ENCODE measurements at regions not wholly inside any gene's neighbourhood (a gene's known extent, or its start where the extent isn't known, plus 50 kb on each side); places are given as distances from the start of the nearest gene placed in this dataset.

DNA sequence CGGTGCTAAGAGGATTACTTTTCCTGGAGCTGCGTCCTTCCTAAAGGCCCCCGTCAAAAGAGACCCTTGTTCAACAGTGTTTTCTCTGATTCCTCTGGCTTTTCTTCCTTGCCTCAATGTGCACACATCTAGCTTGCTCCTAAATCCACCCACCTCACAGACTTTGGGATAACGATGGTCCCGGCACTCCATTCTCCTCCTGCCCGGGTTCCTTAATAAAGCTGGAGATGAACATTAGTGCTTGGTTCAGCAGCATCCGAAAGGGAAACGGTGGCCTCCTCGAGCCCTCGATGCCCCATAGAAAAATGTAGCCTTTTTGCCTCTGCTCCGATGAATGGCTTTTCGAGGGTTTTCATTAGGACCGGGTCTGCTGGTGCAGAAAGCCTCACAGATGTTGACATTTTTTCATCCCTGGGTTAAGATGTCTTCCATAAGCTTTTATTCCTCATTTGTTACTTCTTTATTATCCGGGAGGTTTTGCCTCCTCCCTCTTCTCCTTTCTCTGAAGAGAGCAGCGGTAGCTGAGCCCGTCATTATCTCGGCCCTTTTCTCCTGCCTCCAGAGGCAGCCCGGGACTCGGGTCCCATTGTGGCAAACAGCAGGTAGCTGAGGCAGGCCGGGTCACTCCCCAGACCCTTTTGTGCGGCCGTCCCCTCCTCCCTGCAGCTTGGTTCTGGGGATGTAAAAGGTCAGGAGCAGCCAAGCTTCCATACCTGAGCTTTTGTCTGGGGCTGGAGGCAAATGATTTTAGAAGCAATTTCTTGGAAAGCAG is 64.6 kb downstream of the CPN2 start:
- ATAC-seq (no peak), DNase-seq (ENCODE audit: low spot score in 2 of 2) (no peak)
- Mint-ChIP-seq H3K4me3 (no peak overlapping the region), H3K27ac (no peak overlapping the region), H3K36me3 (no peaks in the 10 kb centered on the region), H3K4me1 (no peaks in the 10 kb centered on the region), H3K9me3 (no peaks in the 10 kb centered on the region)

DNA sequence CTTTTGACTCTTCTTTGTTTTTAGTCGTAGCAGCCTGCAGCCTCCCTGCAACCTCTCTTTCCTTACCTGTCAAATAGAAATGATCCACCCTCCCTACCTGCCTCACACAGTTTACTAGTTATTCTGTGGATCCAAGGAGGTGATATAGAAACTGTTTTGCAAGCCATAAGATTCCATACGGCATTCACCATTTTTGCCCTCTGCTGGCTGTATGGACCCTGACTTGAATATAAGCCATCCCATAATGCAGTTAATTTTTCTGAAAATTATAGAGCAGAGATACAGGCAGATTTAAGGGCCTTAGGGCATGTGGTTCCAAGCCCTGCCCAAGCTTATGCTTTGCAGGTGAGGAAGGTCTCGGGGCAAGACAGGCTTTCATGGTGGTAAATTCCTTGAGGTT is 63.8 kb downstream of the CPN2 start:
- Mint-ChIP-seq H3K9me3 (no peaks in the 10 kb centered on the region), H3K4me3 (no peak overlapping the region), H3K4me1 (no peaks in the 10 kb centered on the region), H3K36me3 (no peaks in the 10 kb centered on the region), H3K27ac (no peak overlapping the region)
- no peak for DNase-seq (ENCODE audit: low spot score in 2 of 2)
- no peak for ATAC-seq

DNA sequence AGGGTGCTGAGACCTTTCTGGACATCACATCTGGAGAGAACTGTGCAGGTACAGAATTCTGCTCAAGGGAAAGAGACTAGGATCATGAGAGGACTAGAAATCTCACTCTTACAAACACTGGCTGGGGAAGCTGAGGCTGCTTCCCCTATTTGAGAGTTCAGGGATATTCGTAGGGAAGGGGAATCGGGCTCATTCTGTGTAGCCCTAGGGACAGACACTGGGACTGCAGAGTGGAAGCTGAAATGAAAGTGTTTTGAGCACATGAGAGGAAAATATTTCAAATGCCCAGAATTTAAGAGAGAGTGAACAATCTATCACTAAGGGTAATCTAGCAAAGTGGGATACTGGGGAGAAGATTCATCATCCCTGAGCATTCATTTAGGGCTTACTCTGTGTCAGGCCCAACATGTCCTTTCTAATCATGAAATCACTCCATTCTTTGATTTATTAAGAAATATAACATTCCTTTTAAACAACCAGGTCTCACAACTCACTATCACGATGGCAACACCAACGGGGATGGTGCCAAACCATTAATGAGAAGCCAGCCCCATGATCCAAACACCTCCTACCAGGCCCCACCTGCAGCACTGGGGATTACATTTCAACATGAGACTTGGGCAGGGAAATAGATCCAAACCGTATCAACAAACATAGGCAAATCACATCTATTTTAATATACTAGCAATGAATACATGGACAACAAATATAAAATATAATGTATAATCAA is 63.0 kb downstream of the CPN2 start:
- no peaks in the 10 kb centered on the region for H3K9me3 Mint-ChIP-seq
- H3K4me1 Mint-ChIP-seq, result no peaks in the 10 kb centered on the region
- no peak overlapping the region for H3K27ac Mint-ChIP-seq
- ATAC-seq (no peak), DNase-seq (ENCODE audit: low spot score in 2 of 2) (no peak)
- no peaks in the 10 kb centered on the region for H3K36me3 Mint-ChIP-seq
- no peak overlapping the region for H3K4me3 Mint-ChIP-seq

All from stimulated activated effector memory CD8-positive, alpha-beta T cell treated with anti-CD3 and anti-CD28 coated beads, Interleukin-12 subunit alpha, Interleukin-12 subunit beta, amount 100 ng/mL, for 72 hours (primary cell).